Peyer's patch (tissue), 4 donors: ENCODE measurements at regions not wholly inside any gene's neighbourhood (a gene's known extent, or its start where the extent isn't known, plus 50 kb on each side); places are given as distances from the start of the nearest gene placed in this dataset.

ENCODE experiments used
- POLR2A ChIP-seq, 2 donors: fragments of 450-650 bp; IDR thresholded peaks; one replicate each; pipeline ENCODE4 v1.5.1; 2017; ENCODE audit warnings: antibody characterized with exemption in 2 of 2, mild to moderate bottlenecking in 2 of 2, moderate library complexity in 2 of 2
- TF ChIP-seq, protein P1 (sequence below), 6 experiments: fragments of 450-650 bp in 4 of 6; fragments of 200-600 bp in 2 of 6; sonication (generic) in 1 of 6; IDR thresholded peaks; one replicate each; pipeline ENCODE4 v1.5.1; 2017 to 2019; ENCODE audit warnings: antibody characterized with exemption in 6 of 6, mild to moderate bottlenecking in 3 of 6, moderate library complexity in 1 of 6

DNA sequence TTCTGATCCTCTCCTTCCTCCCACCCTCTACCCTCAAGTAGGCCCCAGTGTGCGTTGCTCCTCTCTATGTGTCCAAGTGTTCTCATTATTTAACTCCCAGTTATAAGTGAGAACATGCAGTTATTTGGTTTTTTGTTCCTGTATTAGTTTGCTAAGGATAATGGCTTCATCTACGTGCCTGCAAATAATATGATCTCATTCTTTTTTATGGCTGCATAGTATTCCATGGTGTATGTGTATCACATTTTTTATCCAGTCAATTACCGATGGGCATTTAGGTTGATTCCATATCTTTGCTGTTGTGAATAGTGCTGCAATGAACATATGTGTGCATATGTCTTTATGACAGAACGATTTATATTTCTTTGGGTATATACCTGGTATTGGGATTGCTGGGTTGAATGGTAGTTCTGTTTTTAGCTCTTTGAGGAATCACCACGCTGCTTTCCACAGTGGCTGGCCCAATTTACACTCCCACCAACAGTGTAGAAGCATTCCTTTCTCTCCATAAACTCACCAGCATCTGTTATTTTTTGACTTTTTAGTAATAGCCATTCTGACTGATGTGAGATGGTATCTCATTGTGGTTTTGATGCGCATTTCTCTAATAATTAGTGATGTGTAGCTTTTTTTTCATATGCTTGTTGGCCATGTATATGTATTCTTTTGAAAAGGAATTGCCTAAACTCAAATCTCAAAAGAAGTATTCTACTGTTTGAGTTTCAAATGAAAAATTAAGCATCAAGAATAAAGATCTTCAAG, 116.9 kb downstream of the ETS2 start:
- TF ChIP-seq, protein P1, sequence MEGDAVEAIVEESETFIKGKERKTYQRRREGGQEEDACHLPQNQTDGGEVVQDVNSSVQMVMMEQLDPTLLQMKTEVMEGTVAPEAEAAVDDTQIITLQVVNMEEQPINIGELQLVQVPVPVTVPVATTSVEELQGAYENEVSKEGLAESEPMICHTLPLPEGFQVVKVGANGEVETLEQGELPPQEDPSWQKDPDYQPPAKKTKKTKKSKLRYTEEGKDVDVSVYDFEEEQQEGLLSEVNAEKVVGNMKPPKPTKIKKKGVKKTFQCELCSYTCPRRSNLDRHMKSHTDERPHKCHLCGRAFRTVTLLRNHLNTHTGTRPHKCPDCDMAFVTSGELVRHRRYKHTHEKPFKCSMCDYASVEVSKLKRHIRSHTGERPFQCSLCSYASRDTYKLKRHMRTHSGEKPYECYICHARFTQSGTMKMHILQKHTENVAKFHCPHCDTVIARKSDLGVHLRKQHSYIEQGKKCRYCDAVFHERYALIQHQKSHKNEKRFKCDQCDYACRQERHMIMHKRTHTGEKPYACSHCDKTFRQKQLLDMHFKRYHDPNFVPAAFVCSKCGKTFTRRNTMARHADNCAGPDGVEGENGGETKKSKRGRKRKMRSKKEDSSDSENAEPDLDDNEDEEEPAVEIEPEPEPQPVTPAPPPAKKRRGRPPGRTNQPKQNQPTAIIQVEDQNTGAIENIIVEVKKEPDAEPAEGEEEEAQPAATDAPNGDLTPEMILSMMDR (IDR thresholded peaks at IDR 0.05): no peak
- TF ChIP-seq POLR2A (IDR thresholded peaks at IDR 0.05): no peak
